Ovary (tissue), 7 donors: ENCODE measurements at regions not wholly inside any gene's neighbourhood (a gene's known extent, or its start where the extent isn't known, plus 50 kb on each side); places are given as distances from the start of the nearest gene placed in this dataset.

ENCODE experiments used
- DNase-seq, 5 donors: peaks; one replicate each; pipeline ENCODE4 v3.0.0-alpha.2; 2019 to 2020
- H3K27ac ChIP-seq, 2 donors: fragments of 200-600 bp; one replicate each; pipeline versions ENCODE4 v1.5.1 to v1.8.0; 2019 to 2022
- H3K27me3 ChIP-seq: fragments of 200-600 bp; one replicate; pipeline ENCODE4 v1.8.0; 2022
- H3K36me3 ChIP-seq: fragments of 200-600 bp; sonication (generic); one replicate; pipeline ENCODE4 v1.5.1; 2019
- H3K4me1 ChIP-seq: one replicate; pipeline ENCODE4 v1.8.1; 2013; ENCODE audit warnings: mild to moderate bottlenecking, moderate library complexity; ENCODE audit not compliant: insufficient read depth
- H3K4me3 ChIP-seq: fragments of 200-600 bp; sonication (generic); one replicate; pipeline ENCODE4 v1.5.1; 2017
- H3K9me3 ChIP-seq, 2 donors: fragments of 200-600 bp in 1 of 2; sonication (generic) in 1 of 2; one replicate each; pipeline versions ENCODE4 v1.5.1 to v1.8.1; 2013 to 2019; ENCODE audit warnings: mild to moderate bottlenecking in 1 of 2, moderate library complexity in 1 of 2
- CTCF ChIP-seq, 3 donors: fragments of 450-650 bp in 2 of 3; fragments of 200-600 bp in 1 of 3; IDR thresholded peaks; one replicate each; pipeline versions ENCODE4 v1.5.1 to v1.8.0; 2016 to 2022; ENCODE audit warnings: antibody characterized with exemption in 3 of 3, mild to moderate bottlenecking in 1 of 3
- EP300 ChIP-seq: sonication (generic); formaldehyde crosslinking; IDR thresholded peaks from one replicate; pipeline ENCODE4 v1.6.1; 2017; ENCODE audit warnings: antibody characterized with exemption
- POLR2A ChIP-seq: fragments of 450-650 bp; IDR thresholded peaks from one replicate; pipeline ENCODE4 v1.6.1; 2017; ENCODE audit warnings: antibody characterized with exemption, mild to moderate bottlenecking, moderate library complexity
- WGBS, 3 donors: extraction: QIAGEN DNeasy Blood & Tissue Kit in 1 of 3; methylation state at CpG; one replicate each; pipeline versions ENCODE4 v1.1.5 to v1.1.7; 2013 to 2017; 5-methylcytosine and 5-hydroxymethylcytosine counted together
- intact Hi-C, 4 donors: fragments of 100-400 bp; cut with DNase I; formaldehyde crosslinking; loops; one replicate each; pipeline versions ENCODE4 v1.11.0 to v1.15.1; 2022 to 2023
- donor health status: DM: no; HTN: no; CAD: no; lungs with moderate emphysema.
- donor health status: DM: no; HTN: no; CAD: no.
- donor health status: Bipolar disorder and iron deficiency.
- donor health status: DM: no; HTN: no; CAD: no.
- donor health status: DM: yes; HTN: yes; CAD: no.

- Histone ChIP-seq H3K36me3 (no peaks in the 10 kb centered on the region), H3K27me3 (no peaks in the 10 kb centered on the region), H3K27ac (no peak overlapping the region), H3K4me1 (no peaks in the 10 kb centered on the region), H3K9me3 (no peaks in the 10 kb centered on the region), H3K4me3 (no peak overlapping the region)
- intact Hi-C loops, result no loop called here
- TF ChIP-seq EP300 (no peak), POLR2A (no peak), CTCF (IDR thresholded peaks at IDR 0.05) (no peak)
- WGBS, 3 donors, result 85 to 91% (median 89%) methylated on average over 1 of the region's 1 CpG
- DNase-seq, result no peak
Measured at GRCh38 chr6:97639702-97640101, 356.7 kb upstream of the MMS22L start.

DNA sequence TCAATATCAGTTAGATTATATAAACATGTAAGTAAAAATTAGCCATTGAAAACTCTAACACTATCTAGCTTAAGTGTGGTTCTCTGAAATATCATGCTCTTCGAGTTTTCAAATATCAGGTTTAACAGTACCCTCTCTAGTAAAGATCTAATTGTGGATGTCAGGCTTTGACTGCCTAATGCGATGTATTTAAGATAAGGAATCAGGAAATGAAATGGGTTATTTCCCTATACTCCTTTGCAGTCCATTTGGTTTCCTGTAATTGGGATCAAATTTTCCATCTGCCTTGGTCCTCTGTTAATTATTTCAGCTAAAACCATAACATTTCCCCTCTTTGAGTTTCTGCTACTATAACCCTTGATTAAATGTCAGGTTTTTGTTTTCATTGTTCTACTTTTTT lies 361.3 kb upstream of the MMS22L start:
- intact Hi-C loops, result no loop called here
- no peak for DNase-seq
- Histone ChIP-seq H3K36me3 (no peaks in the 10 kb centered on the region), H3K27ac (no peak overlapping the region), H3K9me3 (no peaks in the 10 kb centered on the region), H3K4me1 (no peaks in the 10 kb centered on the region), H3K27me3 (no peaks in the 10 kb centered on the region), H3K4me3 (no peak overlapping the region)
- 83 to 86% (median 83%) methylated on average over 2 of the region's 2 CpGs for whole genome bisulfite sequencing, 3 donors
- TF ChIP-seq EP300, result no peak
- no peak for TF ChIP-seq POLR2A
- no peak for TF ChIP-seq CTCF (IDR thresholded peaks at IDR 0.05)

- Histone ChIP-seq H3K9me3 (no peaks in the 10 kb centered on the region), H3K27ac (no peak overlapping the region), H3K27me3 (no peaks in the 10 kb centered on the region), H3K4me1 (no peaks in the 10 kb centered on the region), H3K36me3 (no peaks in the 10 kb centered on the region), H3K4me3 (no peak overlapping the region)
- no peak for TF ChIP-seq EP300
- TF ChIP-seq POLR2A, result no peak
- no peak for TF ChIP-seq CTCF (IDR thresholded peaks at IDR 0.05)
- intact Hi-C loops, result no loop called here
- WGBS, 3 donors, result 59 to 72% (median 63%) methylated on average over 2 of the region's 2 CpGs
- DNase-seq, result no peak
Measured at GRCh38 chr6:97645757-97646156, 362.7 kb upstream of the MMS22L start.

- intact Hi-C loops, result no loop called here
- no peak overlapping the region for H3K27ac ChIP-seq
- TF ChIP-seq POLR2A (no peak), CTCF (IDR thresholded peaks at IDR 0.05) (no peak), EP300 (no peak)
Measured at GRCh38 chr6:97653076-97653475, 370.1 kb upstream of the MMS22L start.

GRCh38 chr6:97653517-97653916 lies 370.5 kb upstream of the MMS22L start:
- no peaks in the 10 kb centered on the region for H3K4me1 ChIP-seq
- H3K27ac ChIP-seq, result no peak overlapping the region
- no peak for DNase-seq
- H3K36me3 ChIP-seq, result no peaks in the 10 kb centered on the region
- H3K9me3 ChIP-seq, result no peaks in the 10 kb centered on the region
- no peak overlapping the region for H3K4me3 ChIP-seq
- intact Hi-C loops, result no loop called here
- TF ChIP-seq CTCF (IDR thresholded peaks at IDR 0.05) (no peak), POLR2A (no peak), EP300 (no peak)
- no peaks in the 10 kb centered on the region for H3K27me3 ChIP-seq

More at GRCh38 chr6:97653076-97653475, 370.1 kb upstream of the MMS22L start:
- H3K27me3 ChIP-seq, result no peaks in the 10 kb centered on the region
- H3K4me3 ChIP-seq, result no peak overlapping the region
- no peak for DNase-seq
- no peaks in the 10 kb centered on the region for H3K36me3 ChIP-seq
- H3K9me3 ChIP-seq, result no peaks in the 10 kb centered on the region
- no peaks in the 10 kb centered on the region for H3K4me1 ChIP-seq
